ENCODE measurements at regions not wholly inside any gene's neighbourhood (a gene's known extent, or its start where the extent isn't known, plus 50 kb on each side); places are given as distances from the start of the nearest gene placed in this dataset.

DNA sequence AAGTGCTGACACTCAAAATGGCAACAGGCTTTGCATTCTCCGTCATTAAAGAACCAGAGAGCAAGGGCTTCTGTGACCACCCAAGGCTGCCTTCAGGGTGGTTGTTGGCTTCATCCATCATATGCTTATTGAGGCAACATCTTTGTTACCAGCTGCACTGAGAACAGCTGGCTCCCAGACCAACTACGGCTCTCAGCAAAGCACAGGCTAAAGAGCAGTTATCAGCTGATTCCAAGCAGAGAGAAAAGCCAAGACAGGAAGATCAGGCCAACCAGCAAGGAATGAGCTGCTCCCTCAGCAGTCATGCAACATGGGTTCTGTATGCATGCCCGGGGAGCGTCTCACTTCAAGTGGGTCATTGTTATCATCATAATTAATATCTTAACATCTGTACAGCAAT, 358.9 kb downstream of the ACTL7B start:
- Mint-ChIP-seq H3K36me3 (ENCODE audit: insufficient read depth, unreplicated experiment) (no peaks in the 10 kb centered on the region), H3K27me3 (ENCODE audit: insufficient read depth, unreplicated experiment) (peaks cover 10% of the 10 kb centered on the region), H3K4me3 (ENCODE audit: unreplicated experiment) (no peak overlapping the region), H3K9me3 (ENCODE audit: unreplicated experiment) (peaks cover 21% of the 10 kb centered on the region), H3K27ac (ENCODE audit: unreplicated experiment) (no peak overlapping the region), H3K4me1 (ENCODE audit: low read depth, unreplicated experiment) (no peaks in the 10 kb centered on the region)
- H3K9me3 ChIP-seq = no peaks in the 10 kb centered on the region
- TF ChIP-seq, protein P1, sequence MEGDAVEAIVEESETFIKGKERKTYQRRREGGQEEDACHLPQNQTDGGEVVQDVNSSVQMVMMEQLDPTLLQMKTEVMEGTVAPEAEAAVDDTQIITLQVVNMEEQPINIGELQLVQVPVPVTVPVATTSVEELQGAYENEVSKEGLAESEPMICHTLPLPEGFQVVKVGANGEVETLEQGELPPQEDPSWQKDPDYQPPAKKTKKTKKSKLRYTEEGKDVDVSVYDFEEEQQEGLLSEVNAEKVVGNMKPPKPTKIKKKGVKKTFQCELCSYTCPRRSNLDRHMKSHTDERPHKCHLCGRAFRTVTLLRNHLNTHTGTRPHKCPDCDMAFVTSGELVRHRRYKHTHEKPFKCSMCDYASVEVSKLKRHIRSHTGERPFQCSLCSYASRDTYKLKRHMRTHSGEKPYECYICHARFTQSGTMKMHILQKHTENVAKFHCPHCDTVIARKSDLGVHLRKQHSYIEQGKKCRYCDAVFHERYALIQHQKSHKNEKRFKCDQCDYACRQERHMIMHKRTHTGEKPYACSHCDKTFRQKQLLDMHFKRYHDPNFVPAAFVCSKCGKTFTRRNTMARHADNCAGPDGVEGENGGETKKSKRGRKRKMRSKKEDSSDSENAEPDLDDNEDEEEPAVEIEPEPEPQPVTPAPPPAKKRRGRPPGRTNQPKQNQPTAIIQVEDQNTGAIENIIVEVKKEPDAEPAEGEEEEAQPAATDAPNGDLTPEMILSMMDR (IDR thresholded peaks at IDR 0.05; ENCODE audit: insufficient read depth in 1 of 2, low read depth in 1 of 2, low read length in 1 of 2, severe bottlenecking in 1 of 2, unreplicated experiment in 1 of 2) = no peak
- no peak for DNase-seq
- ChIA-PET CTCF (no interaction called here), POLR2A (no interaction called here)
- H3K4me1 ChIP-seq = no peaks in the 10 kb centered on the region
- no peaks in the 10 kb centered on the region for H3K36me3 ChIP-seq (ENCODE audit: control insufficient read depth, insufficient read depth, low read length)
- H3K4me3 ChIP-seq (ENCODE audit: low read depth, low read length) = no peak overlapping the region
- intact Hi-C loops (cut with micrococcal nuclease; ENCODE audit: unreplicated experiment) = no loop called here
- H3K27me3 ChIP-seq (replicated peaks; ENCODE audit: control insufficient read depth, insufficient read depth, low read length) = no peaks in the 10 kb centered on the region
- no TSS peak for BruUV-seq (replicated peaks)

GRCh38 chr9:108489567-108489966, 366.2 kb downstream of the ACTL7B start:
- H3K27me3 Mint-ChIP-seq (ENCODE audit: insufficient read depth, unreplicated experiment) = peaks cover 11% of the 10 kb centered on the region
- no peaks in the 10 kb centered on the region for H3K4me1 ChIP-seq
- no peaks in the 10 kb centered on the region for H3K9me3 ChIP-seq
- no peak overlapping the region for H3K27ac Mint-ChIP-seq (ENCODE audit: unreplicated experiment)
- no peaks in the 10 kb centered on the region for H3K4me1 Mint-ChIP-seq (ENCODE audit: low read depth, unreplicated experiment)
- H3K4me3 ChIP-seq (ENCODE audit: low read depth, low read length) = no peak overlapping the region
- no peak overlapping the region for H3K4me3 Mint-ChIP-seq (ENCODE audit: unreplicated experiment)
- no peaks in the 10 kb centered on the region for H3K36me3 ChIP-seq (ENCODE audit: control insufficient read depth, insufficient read depth, low read length)
- BruUV-seq (replicated peaks) = no TSS peak
- no peaks in the 10 kb centered on the region for H3K9me3 Mint-ChIP-seq (ENCODE audit: unreplicated experiment)
- ChIA-PET POLR2A (no interaction called here), CTCF (no interaction called here)
- no peaks in the 10 kb centered on the region for H3K27me3 ChIP-seq (replicated peaks; ENCODE audit: control insufficient read depth, insufficient read depth, low read length)
- TF ChIP-seq, protein P1 (IDR thresholded peaks at IDR 0.05; ENCODE audit: insufficient read depth in 1 of 2, low read depth in 1 of 2, low read length in 1 of 2, severe bottlenecking in 1 of 2, unreplicated experiment in 1 of 2) = no peak
- DNase-seq = no peak
- H3K36me3 Mint-ChIP-seq (ENCODE audit: insufficient read depth, unreplicated experiment) = no peaks in the 10 kb centered on the region
- intact Hi-C loops (cut with micrococcal nuclease; ENCODE audit: unreplicated experiment) = no loop called here

DNA sequence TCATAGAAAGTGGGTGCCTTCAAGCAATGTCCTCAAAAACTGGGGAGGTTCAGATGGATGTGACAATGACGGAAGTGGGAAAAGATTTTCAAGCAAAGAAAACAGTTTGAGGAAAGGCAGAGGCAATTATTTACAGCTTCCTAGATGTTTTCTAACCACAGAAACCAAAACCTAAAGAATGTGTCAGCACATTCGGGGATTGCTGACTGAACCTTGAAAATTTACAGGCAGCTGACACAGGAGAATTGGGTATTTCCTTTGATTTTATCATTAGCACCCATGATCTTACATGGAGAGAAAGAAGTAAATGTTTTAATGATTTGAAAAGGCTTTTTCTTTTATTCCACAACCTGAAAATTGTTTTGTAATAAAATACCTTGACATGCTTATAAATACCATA, 369.0 kb downstream of the ACTL7B start:
- intact Hi-C loops (cut with micrococcal nuclease; ENCODE audit: unreplicated experiment) = no loop called here
- TF ChIP-seq, protein P1 (IDR thresholded peaks at IDR 0.05; ENCODE audit: insufficient read depth in 1 of 2, low read depth in 1 of 2, low read length in 1 of 2, severe bottlenecking in 1 of 2, unreplicated experiment in 1 of 2) = no peak
- H3K9me3 ChIP-seq = no peaks in the 10 kb centered on the region
- no peak overlapping the region for H3K27ac Mint-ChIP-seq (ENCODE audit: unreplicated experiment)
- H3K4me1 ChIP-seq = no peaks in the 10 kb centered on the region
- ChIA-PET POLR2A (no interaction called here), CTCF (no interaction called here)
- no peak overlapping the region for H3K4me3 ChIP-seq (ENCODE audit: low read depth, low read length)
- H3K36me3 Mint-ChIP-seq (ENCODE audit: insufficient read depth, unreplicated experiment) = no peaks in the 10 kb centered on the region
- H3K4me3 Mint-ChIP-seq (ENCODE audit: unreplicated experiment) = no peak overlapping the region
- DNase-seq = no peak
- peaks cover 11% of the 10 kb centered on the region for H3K27me3 Mint-ChIP-seq (ENCODE audit: insufficient read depth, unreplicated experiment)
- H3K36me3 ChIP-seq (ENCODE audit: control insufficient read depth, insufficient read depth, low read length) = no peaks in the 10 kb centered on the region
- H3K4me1 Mint-ChIP-seq (ENCODE audit: low read depth, unreplicated experiment) = no peaks in the 10 kb centered on the region
- no TSS peak for BruUV-seq (replicated peaks)
- no peaks in the 10 kb centered on the region for H3K9me3 Mint-ChIP-seq (ENCODE audit: unreplicated experiment)
- no peaks in the 10 kb centered on the region for H3K27me3 ChIP-seq (replicated peaks; ENCODE audit: control insufficient read depth, insufficient read depth, low read length)

All from Caco-2 (cell line).